HAP-1 (cell line): ENCODE measurements at regions not wholly inside any gene's neighbourhood (a gene's known extent, or its start where the extent isn't known, plus 50 kb on each side); places are given as distances from the start of the nearest gene placed in this dataset.

ENCODE experiments used
- DNase-seq, 2 experiments: peaks; one replicate each; pipeline ENCODE4 v3.0.0-alpha.2; 2016 to 2020; ENCODE audit warnings: low spot score in 2 of 2
- H3K27me3 ChIP-seq: fragments of 250-450 bp; sonication (Bioruptor Pico); 2 replicates; pipeline ENCODE4 v1.5.1; 2020; ENCODE audit warnings: low read depth, mild to moderate bottlenecking, moderate library complexity
- H3K36me3 ChIP-seq: fragments of 250-450 bp; sonication (Bioruptor Pico); replicated peaks from 2 replicates; pipeline ENCODE4 v1.5.1; 2020; ENCODE audit warnings: mild to moderate bottlenecking
- H3K4me1 ChIP-seq: fragments of 250-450 bp; sonication (Bioruptor Pico); 2 replicates; pipeline ENCODE4 v1.5.1; 2020; ENCODE audit warnings: mild to moderate bottlenecking
- H3K4me3 ChIP-seq: fragments of 250-450 bp; sonication (Bioruptor Pico); 2 replicates; pipeline ENCODE4 v1.5.1; 2020; ENCODE audit warnings: mild to moderate bottlenecking, moderate library complexity
- H3K9me3 ChIP-seq: fragments of 250-450 bp; sonication (Bioruptor Pico); 2 replicates; pipeline ENCODE4 v1.5.1; 2020; ENCODE audit warnings: mild to moderate bottlenecking, moderate library complexity
- in situ Hi-C: fragments of 300-500 bp; cut with MboI; formaldehyde crosslinking; loops from 3 replicates; pipeline ENCODE4 v1.14.3; 2020; ENCODE audit warnings: low sequenced_read_pairs, inconsistent platforms, mixed read lengths

GRCh38 chr18:10009321-10010144 lies 95.7 kb downstream of the VAPA start:
- H3K27me3 ChIP-seq = peaks cover 4% of the 10 kb centered on the region; the same call in 1 of the 2 replicates
- H3K4me3 ChIP-seq = no peak overlapping the region
- DNase-seq = no peak
- H3K36me3 ChIP-seq = no peaks in the 10 kb centered on the region
- no peaks in the 10 kb centered on the region for H3K4me1 ChIP-seq
- no peaks in the 10 kb centered on the region for H3K9me3 ChIP-seq
- in situ Hi-C loops = no loop called here

GRCh38 chr18:10010611-10011015 lies 96.8 kb downstream of the VAPA start:
- Histone ChIP-seq H3K4me3 (no peak overlapping the region), H3K36me3 (no peaks in the 10 kb centered on the region), H3K9me3 (no peaks in the 10 kb centered on the region), H3K27me3 (peaks cover 4% of the 10 kb centered on the region; the same call in 1 of the 2 replicates), H3K4me1 (no peaks in the 10 kb centered on the region)
- no peak for DNase-seq
- in situ Hi-C loops = no loop called here

GRCh38 chr18:10011061-10011460 lies 97.2 kb downstream of the VAPA start:
- no peak overlapping the region for H3K4me3 ChIP-seq
- H3K9me3 ChIP-seq = no peaks in the 10 kb centered on the region
- in situ Hi-C loops = no loop called here
- H3K36me3 ChIP-seq = no peaks in the 10 kb centered on the region
- peaks cover 4% of the 10 kb centered on the region; the same call in 1 of the 2 replicates for H3K27me3 ChIP-seq
- no peaks in the 10 kb centered on the region for H3K4me1 ChIP-seq
- no peak for DNase-seq

- in situ Hi-C loops = no loop called here
- H3K27me3 ChIP-seq = peaks cover 2% of the 10 kb centered on the region; the same call in 1 of the 2 replicates
- no peaks in the 10 kb centered on the region for H3K36me3 ChIP-seq
- no peak for DNase-seq
- no peaks in the 10 kb centered on the region for H3K9me3 ChIP-seq
- no peaks in the 10 kb centered on the region for H3K4me1 ChIP-seq
- no peak overlapping the region for H3K4me3 ChIP-seq
Measured at GRCh38 chr18:10011751-10012150, 97.9 kb downstream of the VAPA start.

GRCh38 chr18:10012526-10012925 lies 98.7 kb downstream of the VAPA start:
- DNase-seq = no peak
- H3K9me3 ChIP-seq = no peaks in the 10 kb centered on the region
- peaks cover 2% of the 10 kb centered on the region; the same call in 1 of the 2 replicates for H3K27me3 ChIP-seq
- H3K36me3 ChIP-seq = no peaks in the 10 kb centered on the region
- no peak overlapping the region for H3K4me3 ChIP-seq
- in situ Hi-C loops = no loop called here
- no peaks in the 10 kb centered on the region for H3K4me1 ChIP-seq

GRCh38 chr18:10013621-10014543 lies 100.1 kb downstream of the VAPA start:
- H3K9me3 ChIP-seq = no peaks in the 10 kb centered on the region
- H3K36me3 ChIP-seq = no peaks in the 10 kb centered on the region
- no peak overlapping the region for H3K4me3 ChIP-seq
- peaks cover 2% of the 10 kb centered on the region; the same call in 1 of the 2 replicates for H3K27me3 ChIP-seq
- H3K4me1 ChIP-seq = no peaks in the 10 kb centered on the region
- DNase-seq = no peak
- in situ Hi-C loops = no loop called here

- in situ Hi-C loops = no loop called here
- no peak for DNase-seq
Measured at GRCh38 chr18:10015288-10015701, 101.5 kb downstream of the VAPA start.

GRCh38 chr18:10015941-10016819 lies 102.4 kb downstream of the VAPA start:
- no peak for DNase-seq
- in situ Hi-C loops = no loop called here
- H3K4me1 ChIP-seq = no peaks in the 10 kb centered on the region
- H3K27me3 ChIP-seq = no peaks in the 10 kb centered on the region; the same call in 1 of the 2 replicates
- no peaks in the 10 kb centered on the region for H3K9me3 ChIP-seq
- no peaks in the 10 kb centered on the region for H3K36me3 ChIP-seq
- no peak overlapping the region for H3K4me3 ChIP-seq

More at GRCh38 chr18:10015288-10015701, 101.5 kb downstream of the VAPA start:
- peaks cover 2% of the 10 kb centered on the region; the same call in 1 of the 2 replicates for H3K27me3 ChIP-seq
- H3K4me3 ChIP-seq = no peak overlapping the region
- no peaks in the 10 kb centered on the region for H3K9me3 ChIP-seq
- no peaks in the 10 kb centered on the region for H3K4me1 ChIP-seq
- H3K36me3 ChIP-seq = no peaks in the 10 kb centered on the region

- Histone ChIP-seq H3K27me3 (no peaks in the 10 kb centered on the region; the same call in 1 of the 2 replicates), H3K4me1 (no peaks in the 10 kb centered on the region), H3K9me3 (no peaks in the 10 kb centered on the region), H3K36me3 (no peaks in the 10 kb centered on the region), H3K4me3 (no peak overlapping the region)
- no peak for DNase-seq
- in situ Hi-C loops = no loop called here
Measured at GRCh38 chr18:10017043-10017442, 103.2 kb downstream of the VAPA start.

GRCh38 chr18:10018289-10018688 lies 104.5 kb downstream of the VAPA start:
- Histone ChIP-seq H3K36me3 (no peaks in the 10 kb centered on the region), H3K27me3 (no peaks in the 10 kb centered on the region; the same call in 1 of the 2 replicates), H3K4me3 (no peak overlapping the region), H3K4me1 (no peaks in the 10 kb centered on the region), H3K9me3 (no peaks in the 10 kb centered on the region)
- no peak for DNase-seq
- in situ Hi-C loops = no loop called here

- no peak for DNase-seq
Measured at GRCh38 chr18:10020171-10020570, 106.4 kb downstream of the VAPA start.

GRCh38 chr18:10022365-10022764 lies 108.5 kb downstream of the VAPA start:
- H3K9me3 ChIP-seq = no peaks in the 10 kb centered on the region
- no peaks in the 10 kb centered on the region for H3K4me1 ChIP-seq
- in situ Hi-C loops = no loop called here
- H3K27me3 ChIP-seq = no peaks in the 10 kb centered on the region
- no peak for DNase-seq
- H3K4me3 ChIP-seq = no peak overlapping the region
- no peaks in the 10 kb centered on the region for H3K36me3 ChIP-seq

More at GRCh38 chr18:10020171-10020570, 106.4 kb downstream of the VAPA start:
- Histone ChIP-seq H3K9me3 (no peaks in the 10 kb centered on the region), H3K27me3 (no peaks in the 10 kb centered on the region), H3K4me1 (no peaks in the 10 kb centered on the region), H3K4me3 (no peak overlapping the region), H3K36me3 (no peaks in the 10 kb centered on the region)
- in situ Hi-C loops = no loop called here
